OCI-LY3 (cell line): ENCODE measurements at regions not wholly inside any gene's neighbourhood (a gene's known extent, or its start where the extent isn't known, plus 50 kb on each side); places are given as distances from the start of the nearest gene placed in this dataset.

Experiments used
- H2AFZ ChIP-seq: fragments of 200-600, 300-600 bp; shearing (Covaris generic); 2 replicates; pipeline ENCODE4 v1.6.0; 2014; ENCODE audit warnings: antibody characterized with exemption, low read depth, low read length
- H3K27ac ChIP-seq: fragments of 200-600, 300-600 bp; sonication (generic); 2 replicates; pipeline ENCODE4 v1.5.1; 2014; ENCODE audit warnings: mild to moderate bottlenecking, low read length, moderate library complexity, mixed read lengths
- H3K27me3 ChIP-seq: fragments of 200-600, 300-600 bp; sonication (generic); 2 replicates; pipeline ENCODE4 v1.6.1; 2014; ENCODE audit warnings: low read depth, low read length, mixed read lengths
- H3K36me3 ChIP-seq: fragments of 200-600, 300-600 bp; sonication (generic); replicated peaks from 2 replicates; pipeline ENCODE3; 2014; ENCODE audit warnings: low read depth, low read length, mixed read lengths
- H3K4me1 ChIP-seq: fragments of 300-600, 200-600 bp; sonication (generic); 2 replicates; pipeline ENCODE4 v1.6.1; 2014; ENCODE audit warnings: low read length, mixed read lengths
- H3K4me2 ChIP-seq: fragments of 200-600, 300-600 bp; sonication (generic); 2 replicates; pipeline ENCODE4 v1.6.1; 2014; ENCODE audit warnings: low read length, mixed read lengths
- H3K4me3 ChIP-seq: fragments of 300-600, 200-600 bp; sonication (generic); 2 replicates; pipeline ENCODE4 v1.5.1; 2014; ENCODE audit warnings: antibody characterized with exemption, mild to moderate bottlenecking, low read length, moderate library complexity
- H3K79me2 ChIP-seq: fragments of 300-600, 200-600 bp; shearing (Covaris generic); 2 replicates; pipeline ENCODE4 v1.6.1; 2014; ENCODE audit warnings: mild to moderate bottlenecking, low read length, mixed read lengths
- H3K9ac ChIP-seq: fragments of 300-600, 200-600 bp; shearing (Covaris generic); 2 replicates; pipeline ENCODE4 v1.6.0; 2014; ENCODE audit warnings: mild to moderate bottlenecking, low read length, moderate library complexity
- H3K9me3 ChIP-seq: fragments of 200-600, 300-600 bp; shearing (Covaris generic); 2 replicates; pipeline ENCODE4 v1.6.1; 2014; ENCODE audit warnings: low read length, mixed read lengths; ENCODE audit not compliant: insufficient read depth
- H4K20me1 ChIP-seq: fragments of 200-600, 300-600 bp; sonication (generic); 2 replicates; pipeline ENCODE4 v1.6.1; 2016; ENCODE audit warnings: low read length, mixed read lengths; ENCODE audit not compliant: insufficient read depth
- EZH2phosphoT487 ChIP-seq: fragments of 200-600 bp; shearing (Covaris generic); IDR thresholded peaks from 2 replicates; pipeline ENCODE4 v1.6.1; 2018; ENCODE audit warnings: antibody characterized with exemption, mixed run types, low read depth
- TF ChIP-seq, protein P1 (sequence below): fragments of 200-600, 300-600 bp; sonication (generic); IDR thresholded peaks from 2 replicates; pipeline ENCODE4 v1.5.1; 2014; ENCODE audit warnings: antibody characterized with exemption, low read length, low read depth

DNA sequence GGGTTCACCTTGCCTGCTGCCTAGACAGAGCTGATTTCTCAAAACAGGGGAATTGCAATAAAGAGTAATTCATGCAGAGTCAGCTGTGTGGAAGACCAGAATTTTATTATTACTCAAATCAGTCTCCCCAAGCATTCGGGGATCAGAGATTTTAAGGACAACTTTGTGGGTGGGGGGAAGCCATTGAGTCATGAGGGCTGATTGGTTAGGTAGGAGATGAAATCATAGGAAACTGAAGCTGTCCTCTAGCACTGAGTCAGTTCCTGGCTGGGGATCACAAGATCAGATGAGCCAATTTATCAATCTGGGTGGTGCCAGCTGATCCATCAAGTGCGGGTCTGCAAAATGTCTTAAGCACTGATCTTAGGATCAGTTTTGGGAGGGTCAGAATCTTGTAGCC lies 159.1 kb upstream of the MAP1B start:
- Histone ChIP-seq H4K20me1 (no peaks in the 10 kb centered on the region), H3K4me3 (no peak overlapping the region), H3K4me1 (no peaks in the 10 kb centered on the region), H3K9ac (no peak overlapping the region), H3K9me3 (no peaks in the 10 kb centered on the region), H3K27ac (no peak overlapping the region), H2AFZ (no peak overlapping the region), H3K27me3 (no peaks in the 10 kb centered on the region), H3K36me3 (no peaks in the 10 kb centered on the region), H3K79me2 (no peaks in the 10 kb centered on the region), H3K4me2 (no peak overlapping the region)
- TF ChIP-seq EZH2phosphoT487: no peak
- TF ChIP-seq, protein P1, sequence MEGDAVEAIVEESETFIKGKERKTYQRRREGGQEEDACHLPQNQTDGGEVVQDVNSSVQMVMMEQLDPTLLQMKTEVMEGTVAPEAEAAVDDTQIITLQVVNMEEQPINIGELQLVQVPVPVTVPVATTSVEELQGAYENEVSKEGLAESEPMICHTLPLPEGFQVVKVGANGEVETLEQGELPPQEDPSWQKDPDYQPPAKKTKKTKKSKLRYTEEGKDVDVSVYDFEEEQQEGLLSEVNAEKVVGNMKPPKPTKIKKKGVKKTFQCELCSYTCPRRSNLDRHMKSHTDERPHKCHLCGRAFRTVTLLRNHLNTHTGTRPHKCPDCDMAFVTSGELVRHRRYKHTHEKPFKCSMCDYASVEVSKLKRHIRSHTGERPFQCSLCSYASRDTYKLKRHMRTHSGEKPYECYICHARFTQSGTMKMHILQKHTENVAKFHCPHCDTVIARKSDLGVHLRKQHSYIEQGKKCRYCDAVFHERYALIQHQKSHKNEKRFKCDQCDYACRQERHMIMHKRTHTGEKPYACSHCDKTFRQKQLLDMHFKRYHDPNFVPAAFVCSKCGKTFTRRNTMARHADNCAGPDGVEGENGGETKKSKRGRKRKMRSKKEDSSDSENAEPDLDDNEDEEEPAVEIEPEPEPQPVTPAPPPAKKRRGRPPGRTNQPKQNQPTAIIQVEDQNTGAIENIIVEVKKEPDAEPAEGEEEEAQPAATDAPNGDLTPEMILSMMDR: no peak

DNA sequence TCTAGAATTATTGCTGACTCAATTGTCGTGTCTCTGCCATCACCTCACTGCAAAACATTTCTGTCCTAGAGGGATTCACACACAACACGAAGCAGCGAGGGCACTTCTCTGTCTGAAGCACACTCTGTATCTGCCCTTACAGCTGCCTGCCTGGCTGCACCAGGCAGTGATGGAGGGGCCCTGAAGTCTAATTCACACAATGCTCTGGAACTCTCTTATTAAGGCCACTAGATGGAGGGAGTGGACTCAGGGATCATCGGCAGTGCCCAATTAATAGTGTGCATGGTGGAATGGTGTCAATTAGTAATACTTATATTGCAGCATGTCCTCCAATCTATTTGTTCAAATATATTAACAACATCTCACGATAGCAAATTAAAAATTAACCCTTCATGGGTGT lies 157.5 kb upstream of the MAP1B start:
- Histone ChIP-seq H2AFZ (no peak overlapping the region), H3K79me2 (no peaks in the 10 kb centered on the region), H3K36me3 (no peaks in the 10 kb centered on the region), H3K27ac (no peak overlapping the region), H3K4me3 (no peak overlapping the region), H3K4me2 (no peak overlapping the region), H3K9me3 (no peaks in the 10 kb centered on the region), H3K27me3 (no peaks in the 10 kb centered on the region), H3K4me1 (no peaks in the 10 kb centered on the region), H3K9ac (no peak overlapping the region), H4K20me1 (no peaks in the 10 kb centered on the region)
- TF ChIP-seq EZH2phosphoT487: no peak
- TF ChIP-seq, protein P1: no peak

DNA sequence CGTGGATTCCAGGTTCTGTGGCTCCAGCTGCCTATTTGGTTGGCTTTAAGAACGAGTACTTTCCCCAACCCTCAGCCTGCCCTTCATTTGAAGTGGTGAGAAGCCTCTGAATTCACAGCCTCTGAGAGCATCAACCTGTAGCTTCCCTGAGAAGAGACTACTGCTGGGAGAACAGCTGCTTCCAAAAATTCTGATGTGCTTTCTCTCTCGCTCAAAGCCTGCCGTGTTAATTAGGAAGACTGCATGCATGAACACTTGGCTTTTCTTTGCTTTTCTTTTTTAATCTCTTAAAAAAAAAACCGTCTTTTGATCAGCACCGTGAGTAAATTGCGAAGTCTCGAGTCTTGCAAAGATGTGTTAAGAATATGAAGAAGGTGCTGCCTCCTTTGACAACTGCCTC lies 153.4 kb upstream of the MAP1B start:
- no peaks in the 10 kb centered on the region for H3K79me2 ChIP-seq
- TF ChIP-seq EZH2phosphoT487: no peak
- TF ChIP-seq, protein P1: no peak
- no peaks in the 10 kb centered on the region for H3K27me3 ChIP-seq
- no peak overlapping the region for H3K4me2 ChIP-seq
- no peaks in the 10 kb centered on the region for H3K36me3 ChIP-seq
- H3K4me3 ChIP-seq: no peak overlapping the region
- no peaks in the 10 kb centered on the region for H3K4me1 ChIP-seq
- H4K20me1 ChIP-seq: no peaks in the 10 kb centered on the region
- H3K9me3 ChIP-seq: no peaks in the 10 kb centered on the region
- H2AFZ ChIP-seq: no peak overlapping the region
- no peak overlapping the region for H3K27ac ChIP-seq
- H3K9ac ChIP-seq: no peak overlapping the region

DNA sequence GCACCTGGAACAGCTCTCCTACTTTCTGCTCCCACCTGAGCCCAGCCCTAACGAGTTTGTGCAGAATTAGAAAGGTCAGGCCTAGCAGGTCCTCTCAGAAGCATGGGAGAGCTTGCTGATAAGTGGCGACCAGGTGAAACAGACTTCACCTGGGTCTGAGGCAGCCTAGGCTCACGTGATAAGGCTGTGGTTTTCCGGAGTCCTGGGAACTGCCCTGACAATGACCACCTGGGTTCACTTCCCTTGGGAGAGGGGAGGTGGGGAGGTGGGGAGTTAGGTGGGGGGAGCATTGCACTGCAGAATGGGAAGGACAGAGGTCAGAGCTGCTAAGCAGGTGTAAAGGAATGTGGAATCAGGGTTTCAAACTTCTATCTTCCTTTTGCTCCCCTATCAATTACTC lies 152.9 kb upstream of the MAP1B start:
- TF ChIP-seq, protein P1: no peak
- TF ChIP-seq EZH2phosphoT487: no peak
- Histone ChIP-seq H3K27me3 (no peaks in the 10 kb centered on the region), H3K79me2 (no peaks in the 10 kb centered on the region), H2AFZ (no peak overlapping the region), H3K36me3 (no peaks in the 10 kb centered on the region), H3K4me3 (no peak overlapping the region), H3K9ac (no peak overlapping the region), H4K20me1 (no peaks in the 10 kb centered on the region), H3K9me3 (no peaks in the 10 kb centered on the region), H3K4me2 (no peak overlapping the region), H3K4me1 (no peaks in the 10 kb centered on the region), H3K27ac (no peak overlapping the region)
